Osteoblast (primary cell): ENCODE measurements at regions not wholly inside any gene's neighbourhood (a gene's known extent, or its start where the extent isn't known, plus 50 kb on each side); places are given as distances from the start of the nearest gene placed in this dataset.

Source experiments
- DNase-seq: peaks from one replicate; pipeline ENCODE4 v3.0.0; 2011; ENCODE audit warnings: low spot score, mixed read lengths; ENCODE audit not compliant: insufficient read length; ENCODE audit errors: missing footprints
- H2AFZ ChIP-seq: 2 replicates; pipeline ENCODE4 v1.6.0; 2011; ENCODE audit warnings: mild to moderate bottlenecking, low read length
- H3K27ac ChIP-seq: 2 replicates; pipeline ENCODE4 v1.5.1; 2011; ENCODE audit warnings: mild to moderate bottlenecking, low read depth, low read length, moderate library complexity
- H3K27me3 ChIP-seq: 2 replicates; pipeline ENCODE4 v1.6.0; 2012; ENCODE audit warnings: mild to moderate bottlenecking, control low read depth, inconsistent platforms, low read length, moderate library complexity; ENCODE audit not compliant: insufficient read depth
- H3K36me3 ChIP-seq: 2 replicates; pipeline ENCODE4 v1.5.1; 2011; ENCODE audit warnings: mild to moderate bottlenecking, low read length, control low read depth, moderate library complexity; ENCODE audit not compliant: insufficient read depth
- H3K4me1 ChIP-seq: 2 replicates; pipeline ENCODE4 v1.5.1; 2011; ENCODE audit warnings: mild to moderate bottlenecking, low read length, control low read depth, moderate library complexity; ENCODE audit not compliant: insufficient read depth
- H3K4me2 ChIP-seq: 2 replicates; pipeline ENCODE4 v1.6.0; 2011; ENCODE audit warnings: mild to moderate bottlenecking, low read length; ENCODE audit not compliant: insufficient read depth
- H3K4me3 ChIP-seq: fragments of 200-600 bp; sonication (generic); 3 replicates; pipeline ENCODE4 v1.5.1; 2012; ENCODE audit warnings: mild to moderate bottlenecking, low read length, inconsistent platforms; ENCODE audit not compliant: insufficient read depth
- H3K79me2 ChIP-seq: 2 replicates; pipeline ENCODE4 v1.6.0; 2012; ENCODE audit warnings: mild to moderate bottlenecking, low read length, control low read depth, inconsistent platforms; ENCODE audit not compliant: insufficient read depth
- H3K9me3 ChIP-seq: 2 replicates; pipeline ENCODE4 v1.5.1; 2011; ENCODE audit warnings: low read depth, low read length, control low read depth
- H4K20me1 ChIP-seq: 2 replicates; pipeline ENCODE4 v1.6.0; 2012; ENCODE audit warnings: mild to moderate bottlenecking, low read length, control low read depth; ENCODE audit not compliant: insufficient read depth
- CTCF ChIP-seq: IDR thresholded peaks from 2 replicates; pipeline ENCODE4 v1.5.1; 2011; ENCODE audit warnings: mild to moderate bottlenecking, low read depth, low read length, moderate library complexity; ENCODE audit errors: extremely low read depth

GRCh38 chr12:63424671-63425070 lies 243.6 kb downstream of the DPY19L2 start:
- H3K79me2 ChIP-seq, result no peaks in the 10 kb centered on the region
- H2AFZ ChIP-seq, result no peak overlapping the region
- TF ChIP-seq CTCF, result no peak
- no peaks in the 10 kb centered on the region for H3K9me3 ChIP-seq
- no peak overlapping the region for H3K4me2 ChIP-seq
- no peak for DNase-seq
- no peak overlapping the region for H3K4me3 ChIP-seq
- H3K4me1 ChIP-seq, result no peaks in the 10 kb centered on the region
- no peak overlapping the region for H3K27ac ChIP-seq
- no peaks in the 10 kb centered on the region for H3K36me3 ChIP-seq
- H4K20me1 ChIP-seq, result no peaks in the 10 kb centered on the region
- no peaks in the 10 kb centered on the region for H3K27me3 ChIP-seq

DNA sequence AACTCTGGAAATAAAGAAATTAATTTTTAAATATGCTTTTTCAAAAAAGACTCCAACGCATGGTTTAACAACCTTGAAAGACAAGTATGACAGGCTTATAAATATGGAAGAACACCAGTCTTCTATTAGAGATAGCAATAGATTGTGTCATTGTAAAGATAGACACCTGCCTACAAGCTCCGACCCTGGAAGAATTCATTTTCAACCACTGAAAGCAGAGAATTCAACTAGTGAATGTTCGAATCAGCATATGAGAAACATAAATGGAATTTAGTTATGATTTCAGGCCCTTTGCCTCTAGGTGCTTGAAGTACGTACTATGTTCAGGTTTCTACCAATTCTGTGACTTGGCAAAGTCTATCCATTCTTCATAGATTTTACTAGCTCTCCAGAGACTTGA lies 244.5 kb downstream of the DPY19L2 start:
- no peaks in the 10 kb centered on the region for H4K20me1 ChIP-seq
- no peaks in the 10 kb centered on the region for H3K9me3 ChIP-seq
- H3K4me3 ChIP-seq, result no peak overlapping the region
- H2AFZ ChIP-seq, result no peak overlapping the region
- no peaks in the 10 kb centered on the region for H3K79me2 ChIP-seq
- no peak for TF ChIP-seq CTCF
- H3K4me1 ChIP-seq, result no peaks in the 10 kb centered on the region
- H3K27me3 ChIP-seq, result no peaks in the 10 kb centered on the region
- DNase-seq, result no peak
- H3K36me3 ChIP-seq, result no peaks in the 10 kb centered on the region
- H3K27ac ChIP-seq, result no peak overlapping the region
- H3K4me2 ChIP-seq, result no peak overlapping the region

DNA sequence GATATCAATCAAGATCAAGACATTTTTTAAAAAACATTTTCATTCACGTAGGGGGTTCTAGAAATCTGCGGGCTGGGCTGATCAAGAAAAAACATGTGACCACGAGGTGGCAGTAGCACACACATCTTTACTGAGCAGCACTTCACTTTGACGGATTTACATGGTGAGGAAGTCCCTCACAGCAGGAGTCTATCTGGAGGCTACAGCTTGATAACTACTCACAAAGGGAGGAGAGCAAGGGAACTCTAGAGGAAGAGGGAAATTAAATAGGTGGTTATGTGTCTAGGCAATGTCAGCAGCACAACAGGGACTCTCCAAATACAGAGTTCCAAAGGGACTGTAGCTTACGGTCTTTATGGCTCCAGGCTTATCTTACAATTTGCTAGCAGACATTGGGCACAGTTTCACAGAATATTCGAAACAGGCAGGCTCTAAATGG lies 248.1 kb downstream of the DPY19L2 start:
- no peak overlapping the region for H3K27ac ChIP-seq
- H3K4me3 ChIP-seq, result no peak overlapping the region
- no peaks in the 10 kb centered on the region for H3K36me3 ChIP-seq
- no peak overlapping the region for H3K4me2 ChIP-seq
- no peaks in the 10 kb centered on the region for H3K79me2 ChIP-seq
- peak; percentile 76 for TF ChIP-seq CTCF
- H3K27me3 ChIP-seq, result no peaks in the 10 kb centered on the region
- no peaks in the 10 kb centered on the region for H3K9me3 ChIP-seq
- no peak for DNase-seq
- no peak overlapping the region for H2AFZ ChIP-seq
- no peaks in the 10 kb centered on the region for H4K20me1 ChIP-seq
- H3K4me1 ChIP-seq, result no peaks in the 10 kb centered on the region

DNA sequence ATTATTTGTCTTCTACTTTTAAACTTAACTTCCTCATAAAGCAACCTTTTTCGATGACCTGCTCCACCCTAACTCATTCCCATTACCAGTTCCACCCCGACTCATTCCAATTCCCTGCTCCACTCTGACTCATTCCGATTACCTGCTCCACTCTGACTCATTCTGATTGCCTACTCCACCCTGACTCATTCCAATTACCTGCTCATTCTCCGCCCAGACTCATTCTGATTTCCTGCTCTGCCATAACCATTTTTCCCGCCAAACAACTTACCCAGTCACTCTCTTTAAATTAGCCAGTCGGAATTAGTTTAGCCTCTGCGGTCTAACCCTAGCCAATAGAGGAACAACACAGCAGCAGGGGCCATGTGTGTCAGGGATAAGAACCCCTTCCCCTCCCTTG lies 249.1 kb downstream of the DPY19L2 start:
- H3K27ac ChIP-seq, result no peak overlapping the region
- H3K79me2 ChIP-seq, result no peaks in the 10 kb centered on the region
- no peak overlapping the region for H3K4me2 ChIP-seq
- no peaks in the 10 kb centered on the region for H3K36me3 ChIP-seq
- no peak for TF ChIP-seq CTCF
- H3K4me3 ChIP-seq, result no peak overlapping the region
- H3K9me3 ChIP-seq, result no peaks in the 10 kb centered on the region
- H3K27me3 ChIP-seq, result no peaks in the 10 kb centered on the region
- no peak for DNase-seq
- H3K4me1 ChIP-seq, result no peaks in the 10 kb centered on the region
- H4K20me1 ChIP-seq, result no peaks in the 10 kb centered on the region
- H2AFZ ChIP-seq, result no peak overlapping the region
